C4-2B (cell line): ENCODE measurements at regions not wholly inside any gene's neighbourhood (a gene's known extent, or its start where the extent isn't known, plus 50 kb on each side); places are given as distances from the start of the nearest gene placed in this dataset.

Experiments
- H3K27ac ChIP-seq: fragments of 450-650 bp; 2 replicates; pipeline ENCODE4 v1.5.1; 2017
- ZFX ChIP-seq: fragments of 450-650 bp; IDR thresholded peaks from 2 replicates; pipeline ENCODE4 v1.6.1; 2017
- TF ChIP-seq, protein P1 (sequence below): fragments of 450-650 bp; conservative IDR thresholded peaks from 2 replicates; pipeline ENCODE4 v1.5.1; 2017; ENCODE audit warnings: mild to moderate bottlenecking

GRCh38 chr20:6228302-6228843, 105.5 kb upstream of the FERMT1 start:
- H3K27ac ChIP-seq = no peak overlapping the region
- TF ChIP-seq ZFX = no peak
- TF ChIP-seq, protein P1, sequence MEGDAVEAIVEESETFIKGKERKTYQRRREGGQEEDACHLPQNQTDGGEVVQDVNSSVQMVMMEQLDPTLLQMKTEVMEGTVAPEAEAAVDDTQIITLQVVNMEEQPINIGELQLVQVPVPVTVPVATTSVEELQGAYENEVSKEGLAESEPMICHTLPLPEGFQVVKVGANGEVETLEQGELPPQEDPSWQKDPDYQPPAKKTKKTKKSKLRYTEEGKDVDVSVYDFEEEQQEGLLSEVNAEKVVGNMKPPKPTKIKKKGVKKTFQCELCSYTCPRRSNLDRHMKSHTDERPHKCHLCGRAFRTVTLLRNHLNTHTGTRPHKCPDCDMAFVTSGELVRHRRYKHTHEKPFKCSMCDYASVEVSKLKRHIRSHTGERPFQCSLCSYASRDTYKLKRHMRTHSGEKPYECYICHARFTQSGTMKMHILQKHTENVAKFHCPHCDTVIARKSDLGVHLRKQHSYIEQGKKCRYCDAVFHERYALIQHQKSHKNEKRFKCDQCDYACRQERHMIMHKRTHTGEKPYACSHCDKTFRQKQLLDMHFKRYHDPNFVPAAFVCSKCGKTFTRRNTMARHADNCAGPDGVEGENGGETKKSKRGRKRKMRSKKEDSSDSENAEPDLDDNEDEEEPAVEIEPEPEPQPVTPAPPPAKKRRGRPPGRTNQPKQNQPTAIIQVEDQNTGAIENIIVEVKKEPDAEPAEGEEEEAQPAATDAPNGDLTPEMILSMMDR = no peak

- TF ChIP-seq, protein P1 = no peak
- TF ChIP-seq ZFX = no peak
- no peak overlapping the region for H3K27ac ChIP-seq
Observed at GRCh38 chr20:6213311-6213710, 90.5 kb upstream of the FERMT1 start.

GRCh38 chr20:6212903-6213302, 90.1 kb upstream of the FERMT1 start:
- H3K27ac ChIP-seq = no peak overlapping the region
- TF ChIP-seq, protein P1 = no peak
- TF ChIP-seq ZFX = no peak

GRCh38 chr20:6209093-6209492, 86.3 kb upstream of the FERMT1 start:
- no peak for TF ChIP-seq ZFX
- TF ChIP-seq, protein P1 = no peak
- no peak overlapping the region for H3K27ac ChIP-seq

DNA sequence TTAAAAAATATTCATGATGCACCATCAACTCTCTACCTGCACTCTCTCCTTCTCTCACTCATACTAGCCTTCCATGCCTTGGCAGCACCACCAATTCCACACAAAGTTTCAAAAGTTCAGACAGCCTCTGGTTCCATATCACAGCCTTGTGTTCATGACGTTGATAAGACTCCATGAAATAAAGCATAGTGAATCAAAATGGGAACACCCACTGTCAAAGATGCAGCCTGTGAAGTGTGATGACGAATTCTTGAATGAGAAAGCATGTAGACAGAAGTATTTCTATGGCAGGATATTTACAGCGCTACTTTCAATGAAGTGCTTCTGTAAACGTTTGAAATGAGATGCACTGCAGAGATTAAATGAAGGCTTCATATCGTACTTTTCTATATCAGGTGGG, 77.3 kb upstream of the FERMT1 start:
- no peak for TF ChIP-seq ZFX
- TF ChIP-seq, protein P1 = no peak
- H3K27ac ChIP-seq = no peak overlapping the region

DNA sequence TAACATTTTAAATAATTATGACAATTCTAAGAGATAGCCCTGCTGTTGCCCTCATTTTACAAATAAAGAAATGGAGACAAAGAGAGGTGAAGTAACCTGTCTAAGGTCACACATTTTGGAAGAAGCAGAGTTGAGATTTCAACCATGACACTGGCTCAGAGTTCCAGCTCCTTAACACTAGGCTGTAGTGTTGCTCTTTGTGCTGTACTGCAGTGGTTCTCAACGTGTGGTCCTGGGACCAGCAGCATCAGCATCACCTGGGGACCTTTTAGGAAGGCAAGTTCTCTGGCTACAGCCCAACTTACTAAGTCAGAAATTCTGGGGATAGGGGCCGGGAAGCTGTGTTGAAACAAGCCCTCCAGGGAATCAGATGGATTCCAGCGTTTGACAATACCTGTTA, 62.4 kb upstream of the FERMT1 start:
- no peak for TF ChIP-seq ZFX
- TF ChIP-seq, protein P1 = no peak

DNA sequence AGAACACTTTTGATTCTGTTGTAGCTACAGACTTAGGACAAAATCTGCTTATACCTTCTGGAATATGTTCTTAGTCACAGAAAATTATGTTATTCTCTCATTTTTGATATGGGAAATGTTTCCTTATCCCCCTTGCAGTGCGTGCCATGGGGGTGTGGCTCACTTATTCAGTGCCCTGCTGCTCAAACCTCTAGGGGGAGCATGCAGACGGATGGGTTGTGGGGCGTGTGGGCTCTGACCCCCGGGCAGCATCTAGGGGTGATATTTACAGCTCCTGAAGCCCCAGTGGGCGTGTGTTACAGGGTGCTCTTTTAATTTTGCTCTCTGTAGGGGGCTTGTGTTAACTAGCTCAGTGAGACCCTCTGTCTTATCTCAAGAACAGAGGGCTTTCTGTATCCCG, 61.3 kb upstream of the FERMT1 start:
- TF ChIP-seq, protein P1 = peak; percentile 34
- TF ChIP-seq ZFX = no peak
- H3K27ac ChIP-seq = no peak overlapping the region

More for the DNA sequence above, 62.4 kb upstream of the FERMT1 start:
- H3K27ac ChIP-seq = no peak overlapping the region
